ENCODE measurements at regions not wholly inside any gene's neighbourhood (a gene's known extent, or its start where the extent isn't known, plus 50 kb on each side); places are given as distances from the start of the nearest gene placed in this dataset.
A peak's percentile ranks its signal among the peaks of the same experiment; 100 is the strongest.

DNA sequence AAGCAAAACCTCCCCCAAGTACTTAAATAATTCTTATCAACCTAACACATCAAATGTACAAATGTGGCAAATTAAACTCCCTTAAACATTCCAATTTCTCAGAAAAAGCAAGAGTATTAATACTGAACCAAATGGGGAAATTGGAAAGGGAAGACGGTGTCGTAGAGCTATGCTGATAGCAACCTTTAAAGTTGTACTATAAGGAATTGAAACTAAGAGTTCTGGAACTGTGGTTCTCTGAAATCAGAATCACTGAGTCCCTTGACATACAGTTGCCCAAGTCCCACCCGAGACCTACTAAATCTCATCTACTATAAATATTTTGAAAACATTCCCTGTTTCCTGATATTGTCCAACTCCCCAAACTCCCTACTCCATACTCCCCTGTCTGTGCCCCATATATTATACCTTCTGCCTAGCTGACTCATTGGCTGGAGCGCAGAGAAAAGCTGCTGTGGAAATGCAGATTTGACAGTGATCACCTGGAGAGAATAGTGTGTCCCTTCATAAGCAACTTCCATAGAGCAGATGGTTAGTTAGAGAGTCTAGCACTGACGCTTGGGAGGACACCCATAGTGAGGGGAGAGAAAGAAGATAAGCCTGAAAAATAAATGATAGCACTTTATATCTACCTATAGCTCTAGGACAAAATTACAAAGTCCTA lies 51.4 kb upstream of the ITM2B start:
- no peak for DNase-seq (ENCODE audit: low read depth)

- DNase-seq (ENCODE audit: low read depth): no peak
Observed at GRCh38 chr13:48178126-48178525, 54.9 kb upstream of the ITM2B start.

DNA sequence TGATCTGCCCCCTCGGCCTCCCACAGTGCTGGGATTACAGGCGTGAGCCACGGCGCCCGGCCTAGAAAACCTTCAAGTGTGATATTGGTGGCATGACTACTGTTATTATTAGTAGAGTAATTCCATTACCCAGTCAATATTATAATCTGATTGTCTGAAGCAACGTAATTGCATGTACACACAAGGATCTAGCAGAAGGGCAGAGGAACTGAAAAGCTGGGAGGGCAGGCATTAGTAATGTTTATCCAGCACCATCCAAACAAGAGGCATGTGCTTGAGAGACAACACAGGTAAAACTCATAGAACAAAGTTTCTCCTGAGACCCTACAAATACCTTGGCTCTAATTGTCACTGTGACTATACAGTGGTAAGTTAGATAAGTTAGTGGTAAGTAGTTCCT lies 56.2 kb upstream of the ITM2B start:
- no peak for DNase-seq (ENCODE audit: low read depth)

- DNase-seq (ENCODE audit: low read depth): no peak
Observed at GRCh38 chr13:48175185-48175584, 57.8 kb upstream of the ITM2B start.

DNA sequence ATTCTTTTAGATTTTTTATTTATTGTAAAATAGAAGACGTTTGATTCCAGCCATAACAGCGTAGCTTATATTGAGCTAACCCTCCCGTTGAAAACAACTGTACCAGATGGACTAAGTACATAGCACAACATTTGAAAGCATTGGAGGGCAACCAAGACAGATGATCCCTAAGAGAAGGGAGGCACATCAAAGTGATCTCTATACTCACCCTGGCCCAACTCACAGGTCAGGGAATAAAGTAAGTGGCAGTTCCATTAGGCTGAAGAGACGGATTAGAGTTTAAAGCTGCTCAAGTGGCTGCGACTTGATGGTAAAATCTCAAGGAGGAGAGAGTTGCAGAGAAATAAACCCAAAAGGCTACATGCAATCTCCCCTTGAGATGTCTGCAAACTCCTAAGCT lies 65.1 kb upstream of the ITM2B start:
- DNase-seq (ENCODE audit: low read depth): no peak

- no peak for DNase-seq (ENCODE audit: low read depth)
Observed at GRCh38 chr13:48165727-48166126, 67.3 kb upstream of the ITM2B start.

- peak; percentile 7 for DNase-seq (ENCODE audit: low read depth)
Observed at GRCh38 chr13:48165063-48165462, 67.9 kb upstream of the ITM2B start.

DNA sequence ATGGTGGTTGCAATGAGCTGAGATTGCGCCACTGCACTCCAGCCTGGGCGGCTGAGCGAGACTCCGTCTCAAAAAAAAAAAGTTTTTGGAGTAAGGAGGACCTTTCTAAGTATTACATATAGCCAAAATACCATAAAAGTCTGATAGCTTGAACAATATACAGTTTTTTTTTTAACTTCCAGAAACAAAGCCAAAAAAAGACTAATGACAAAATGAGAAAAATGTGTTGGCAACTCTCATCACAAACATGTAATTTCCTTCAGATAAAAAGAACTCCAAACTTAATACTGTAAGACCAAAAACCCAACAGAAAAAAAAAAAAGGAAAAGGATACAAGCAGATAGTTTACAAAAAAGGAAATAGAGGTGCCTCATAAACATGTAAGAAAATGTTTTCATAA lies 68.2 kb upstream of the MED4 start:
- DNase-seq (ENCODE audit: low read depth): no peak

- no peak for DNase-seq (ENCODE audit: low read depth)
Observed at GRCh38 chr13:48162217-48162616, 67.3 kb upstream of the MED4 start.

- no peak for DNase-seq (ENCODE audit: low read depth)
Observed at GRCh38 chr13:48161530-48162179, 66.8 kb upstream of the MED4 start.

- DNase-seq (ENCODE audit: low read depth): peak; percentile 47
Observed at GRCh38 chr13:48160606-48161278, 65.8 kb upstream of the MED4 start.

DNA sequence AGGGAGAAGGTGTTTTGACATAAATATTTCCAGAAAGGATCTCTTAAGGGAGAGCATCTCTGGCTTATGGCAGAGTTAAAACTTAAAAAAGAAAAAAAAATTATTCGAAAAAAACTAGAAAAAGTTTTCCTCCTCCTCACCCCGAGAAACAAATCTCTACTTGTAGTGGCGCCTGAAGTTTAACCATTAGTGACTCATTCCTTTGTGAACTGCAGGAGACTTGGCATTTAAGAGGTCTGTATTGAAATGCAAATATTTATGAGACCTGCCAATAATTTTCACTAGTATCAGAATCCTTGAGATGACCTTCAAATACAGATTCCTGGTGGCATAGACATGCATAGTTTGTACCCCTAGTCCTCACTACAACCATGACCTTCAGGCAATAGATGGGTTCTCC lies 64.9 kb upstream of the MED4 start:
- peak; percentile 11 for DNase-seq (ENCODE audit: low read depth)

DNA sequence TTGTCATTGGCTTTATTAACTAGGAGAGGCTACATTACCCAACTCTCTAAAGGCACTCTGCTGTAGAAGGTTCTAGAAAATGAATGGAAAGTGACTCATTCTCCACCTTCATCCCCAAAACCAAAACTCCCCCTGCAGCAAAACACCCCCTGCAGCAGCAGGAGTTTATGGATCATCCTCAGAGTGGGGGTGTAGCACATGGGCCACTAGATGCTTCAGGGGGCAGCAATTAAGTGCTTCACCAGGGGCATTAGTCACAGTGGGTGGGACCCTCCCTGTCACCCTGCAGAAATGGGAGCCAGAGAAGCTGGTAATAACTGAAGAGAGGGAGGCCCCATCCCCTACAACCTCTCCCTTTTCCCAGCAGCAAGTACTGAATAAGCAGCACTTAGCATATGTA lies 64.5 kb upstream of the MED4 start:
- DNase-seq (ENCODE audit: low read depth): peak; percentile 42

- DNase-seq (ENCODE audit: low read depth): no peak
Observed at GRCh38 chr13:48158915-48159314, 64.0 kb upstream of the MED4 start.

- DNase-seq (ENCODE audit: low read depth): no peak
Observed at GRCh38 chr13:48158290-48158689, 63.4 kb upstream of the MED4 start.

GRCh38 chr13:48156466-48156865 lies 61.6 kb upstream of the MED4 start:
- no peak for DNase-seq (ENCODE audit: low read depth)

DNA sequence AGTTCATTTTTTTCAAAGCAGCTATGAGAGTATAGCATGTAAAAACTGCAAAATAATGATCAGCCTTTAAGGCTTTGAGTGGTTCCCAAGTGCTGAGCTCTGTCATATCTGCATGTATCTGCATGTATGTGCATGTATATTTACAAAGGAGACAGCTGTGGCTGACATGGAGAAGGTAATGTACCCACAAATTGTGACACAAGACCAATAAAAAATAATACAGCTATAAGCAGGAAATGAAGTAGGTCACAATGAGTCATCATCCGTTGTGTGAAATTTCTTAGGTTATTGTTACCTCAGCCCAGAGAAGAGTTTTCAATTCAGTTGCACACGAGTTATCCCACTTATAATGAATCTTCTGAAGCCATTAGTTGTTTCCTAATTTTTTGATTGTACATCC lies 60.9 kb upstream of the MED4 start:
- peak; percentile 43 for DNase-seq (ENCODE audit: low read depth)

GRCh38 chr13:48154671-48155070 lies 59.8 kb upstream of the MED4 start:
- DNase-seq (ENCODE audit: low read depth): no peak

DNA sequence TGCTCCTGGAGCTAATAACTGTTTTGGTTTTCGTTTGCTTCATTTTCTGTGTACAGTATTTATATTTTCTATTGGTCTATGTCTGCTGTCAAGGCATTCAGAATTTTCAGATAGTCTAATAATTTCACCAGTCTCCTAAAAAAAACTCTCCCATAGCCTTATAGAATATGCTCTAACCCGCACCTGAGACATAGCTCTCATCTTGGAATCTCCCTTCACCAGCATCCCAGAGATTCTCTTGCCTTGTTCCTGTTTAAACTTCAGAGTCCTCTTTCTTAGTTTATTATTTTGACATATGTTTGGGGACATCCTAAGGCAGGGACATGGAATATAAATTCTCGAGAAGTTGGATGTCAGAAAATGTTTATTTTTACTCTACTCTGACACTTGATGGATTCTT lies 58.3 kb upstream of the MED4 start:
- no peak for DNase-seq (ENCODE audit: low read depth)

GRCh38 chr13:48151363-48152161 lies 56.7 kb upstream of the MED4 start:
- DNase-seq (ENCODE audit: low read depth): no peak

DNA sequence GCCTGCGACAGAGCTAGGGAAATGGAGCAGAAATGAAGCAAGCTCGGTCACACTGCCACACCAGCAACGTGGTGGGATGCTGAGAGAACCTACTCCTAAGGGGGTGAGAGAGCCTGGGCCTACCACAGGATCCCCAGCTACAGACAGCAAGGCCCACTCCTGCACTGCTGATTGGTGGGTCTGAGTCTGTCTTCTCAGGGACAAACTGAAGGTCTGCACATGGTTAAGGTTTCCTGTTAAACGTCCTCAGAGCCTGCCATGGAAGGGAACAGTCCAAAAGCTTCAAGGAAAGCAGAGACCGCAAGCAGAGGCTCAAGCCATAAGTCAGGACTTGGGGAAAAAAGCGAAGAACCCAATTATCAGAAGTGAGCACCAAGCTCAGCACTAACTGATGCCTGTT lies 53.5 kb upstream of the MED4 start:
- DNase-seq (ENCODE audit: low read depth): no peak

DNA sequence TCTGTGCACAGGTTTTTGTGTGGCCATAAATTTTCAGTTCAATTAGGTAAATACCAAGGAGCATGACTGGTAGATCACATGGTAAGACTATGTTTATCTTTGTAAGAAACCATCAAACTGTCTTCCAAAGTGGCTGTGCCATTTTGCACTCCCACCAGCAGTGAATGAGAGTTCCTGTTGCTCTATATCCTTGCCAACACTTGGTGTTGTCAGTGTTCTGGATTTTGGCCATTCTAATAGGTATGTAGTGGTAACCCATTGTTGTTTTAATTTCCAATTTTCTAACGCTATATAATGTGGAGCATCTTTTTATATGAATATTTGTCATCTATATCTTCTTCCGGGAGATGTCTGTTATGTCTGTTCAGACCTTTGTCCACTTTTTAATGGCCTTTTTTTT lies 51.7 kb upstream of the MED4 start:
- DNase-seq (ENCODE audit: low read depth): no peak

GRCh38 chr13:48146122-48146521 lies 51.2 kb upstream of the MED4 start:
- no peak for DNase-seq (ENCODE audit: low read depth)
